ENCODE measurements at regions not wholly inside any gene's neighbourhood (a gene's known extent, or its start where the extent isn't known, plus 50 kb on each side); places are given as distances from the start of the nearest gene placed in this dataset.

GRCh38 chr9:16082796-16083195 lies 530.0 kb downstream of the CCDC171 start:
- Histone ChIP-seq H3K4me3 (no peak overlapping the region), H3K27me3 (no peaks in the 10 kb centered on the region), H3K36me3 (no peaks in the 10 kb centered on the region), H3K4me1 (no peaks in the 10 kb centered on the region), H3K27ac (no peak overlapping the region), H3K9me3 (peaks cover 0 to 6% of the 10 kb centered on the region in 2 donors)
- ATAC-seq (no peak), DNase-seq (no peak)
- intact Hi-C loops (cut with DNase I) = no loop called here
- TF ChIP-seq, protein P1, sequence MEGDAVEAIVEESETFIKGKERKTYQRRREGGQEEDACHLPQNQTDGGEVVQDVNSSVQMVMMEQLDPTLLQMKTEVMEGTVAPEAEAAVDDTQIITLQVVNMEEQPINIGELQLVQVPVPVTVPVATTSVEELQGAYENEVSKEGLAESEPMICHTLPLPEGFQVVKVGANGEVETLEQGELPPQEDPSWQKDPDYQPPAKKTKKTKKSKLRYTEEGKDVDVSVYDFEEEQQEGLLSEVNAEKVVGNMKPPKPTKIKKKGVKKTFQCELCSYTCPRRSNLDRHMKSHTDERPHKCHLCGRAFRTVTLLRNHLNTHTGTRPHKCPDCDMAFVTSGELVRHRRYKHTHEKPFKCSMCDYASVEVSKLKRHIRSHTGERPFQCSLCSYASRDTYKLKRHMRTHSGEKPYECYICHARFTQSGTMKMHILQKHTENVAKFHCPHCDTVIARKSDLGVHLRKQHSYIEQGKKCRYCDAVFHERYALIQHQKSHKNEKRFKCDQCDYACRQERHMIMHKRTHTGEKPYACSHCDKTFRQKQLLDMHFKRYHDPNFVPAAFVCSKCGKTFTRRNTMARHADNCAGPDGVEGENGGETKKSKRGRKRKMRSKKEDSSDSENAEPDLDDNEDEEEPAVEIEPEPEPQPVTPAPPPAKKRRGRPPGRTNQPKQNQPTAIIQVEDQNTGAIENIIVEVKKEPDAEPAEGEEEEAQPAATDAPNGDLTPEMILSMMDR (IDR thresholded peaks at IDR 0.05) = no peak

- H3K4me1 ChIP-seq = no peaks in the 10 kb centered on the region
- intact Hi-C loops (cut with DNase I) = no loop called here
- H3K36me3 ChIP-seq = no peaks in the 10 kb centered on the region
- DNase-seq (no peak), ATAC-seq (peak; percentile 48)
- no peak overlapping the region for H3K27ac ChIP-seq
- H3K27me3 ChIP-seq = no peaks in the 10 kb centered on the region
- no peak overlapping the region for H3K4me3 ChIP-seq
- TF ChIP-seq, protein P1 (IDR thresholded peaks at IDR 0.05) = no peak
- H3K9me3 ChIP-seq = peaks cover 0 to 6% of the 10 kb centered on the region in 2 donors
Measured at GRCh38 chr9:16085167-16085726, 532.4 kb downstream of the CCDC171 start.

DNA sequence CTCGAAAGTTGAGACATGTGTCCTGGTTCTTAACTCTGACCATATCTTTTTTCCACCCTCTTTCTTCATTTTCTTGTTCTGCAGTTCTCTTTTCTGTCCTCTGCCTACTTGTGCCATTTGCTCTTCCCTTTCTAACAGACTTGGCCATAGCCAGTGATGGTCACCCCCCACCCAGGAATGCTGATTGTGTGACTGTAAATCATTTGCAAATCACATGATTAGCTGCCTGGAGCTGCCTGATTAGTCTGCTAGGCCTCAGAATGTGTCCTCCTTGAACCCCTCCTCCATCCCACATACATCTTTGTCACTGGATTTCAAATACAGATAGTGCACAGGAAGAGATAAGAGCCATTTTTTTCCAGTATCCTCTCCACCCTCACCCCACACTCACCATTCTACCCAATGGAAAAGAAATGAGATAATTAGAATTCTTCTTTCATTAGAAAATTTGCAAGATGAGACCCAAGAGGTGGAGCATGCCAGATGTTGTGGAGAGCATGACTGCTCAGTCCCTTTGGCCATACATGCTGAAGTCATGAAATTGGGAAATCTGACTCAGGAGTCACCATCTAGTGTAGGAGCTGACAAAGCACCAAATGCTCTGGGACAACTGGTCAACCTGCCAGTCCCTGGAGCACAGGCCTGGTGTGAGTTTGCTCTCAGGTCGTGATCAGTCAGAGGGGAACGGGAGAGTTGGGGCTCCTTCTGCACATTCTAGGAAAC lies 538.2 kb downstream of the CCDC171 start:
- TF ChIP-seq, protein P1 (IDR thresholded peaks at IDR 0.05) = no peak
- ATAC-seq (no peak), DNase-seq (no peak)
- Histone ChIP-seq H3K36me3 (no peaks in the 10 kb centered on the region), H3K27me3 (no peaks in the 10 kb centered on the region), H3K27ac (no peak overlapping the region), H3K4me3 (no peak overlapping the region), H3K9me3 (peaks cover 0 to 6% of the 10 kb centered on the region in 2 donors), H3K4me1 (no peaks in the 10 kb centered on the region)
- intact Hi-C loops (cut with DNase I) = no loop called here

DNA sequence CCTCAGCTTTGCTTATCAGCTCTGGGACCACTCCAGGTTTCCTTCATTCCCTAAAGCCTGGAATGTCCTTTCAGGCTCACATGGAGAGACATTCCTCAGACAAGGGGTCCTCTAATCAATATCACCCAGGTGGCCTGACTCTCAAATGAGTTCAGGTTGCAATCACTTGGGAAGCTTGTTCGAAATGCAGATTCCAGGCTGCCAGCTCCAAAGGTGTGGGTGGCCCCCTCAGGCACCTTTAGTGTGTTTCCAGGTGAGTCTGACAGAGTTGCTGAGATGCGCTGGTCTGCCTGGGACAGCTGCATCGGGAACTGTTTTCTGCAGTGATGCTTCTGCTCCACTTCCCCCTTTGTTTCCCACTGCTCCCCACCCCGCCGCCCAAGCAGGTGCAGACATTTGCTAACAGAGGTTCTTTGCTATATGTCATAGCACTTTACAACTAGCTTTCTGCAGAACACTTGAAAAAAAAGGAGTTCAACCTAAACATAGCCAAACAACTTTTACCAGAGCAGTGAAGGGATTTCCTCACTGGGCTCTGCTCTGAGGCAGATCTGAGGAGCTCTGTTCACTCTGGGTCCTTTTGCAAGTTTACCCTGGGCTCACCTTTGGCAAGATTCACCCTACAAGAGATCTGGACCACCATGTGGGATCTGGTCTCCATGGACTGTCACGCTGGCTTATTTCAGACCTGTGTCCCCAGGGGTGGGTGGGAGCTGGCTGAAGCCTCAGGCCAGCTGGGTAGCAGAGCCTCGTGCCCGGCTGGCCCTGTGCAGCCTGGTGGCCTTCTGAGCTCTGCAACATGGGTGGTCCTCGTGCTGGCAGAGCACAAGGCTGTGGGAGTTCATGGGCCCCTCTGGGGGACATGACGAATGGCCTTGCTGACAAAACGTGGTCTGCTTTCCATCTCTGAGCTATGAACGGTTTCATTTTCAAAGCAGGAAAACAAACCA lies 539.6 kb downstream of the CCDC171 start:
- no peak overlapping the region for H3K27ac ChIP-seq
- H3K9me3 ChIP-seq = no peaks in the 10 kb centered on the region
- H3K4me1 ChIP-seq = no peaks in the 10 kb centered on the region
- H3K27me3 ChIP-seq = no peaks in the 10 kb centered on the region
- intact Hi-C loops (cut with DNase I) = no loop called here
- TF ChIP-seq, protein P1 (IDR thresholded peaks at IDR 0.05) = no peak
- no peak overlapping the region for H3K4me3 ChIP-seq
- peak in 1 of 4 donors; percentile 39 for DNase-seq
- H3K36me3 ChIP-seq = no peaks in the 10 kb centered on the region
- no peak for ATAC-seq

- TF ChIP-seq, protein P1 (IDR thresholded peaks at IDR 0.05) = no peak
- H3K27me3 ChIP-seq = no peaks in the 10 kb centered on the region
- H3K4me3 ChIP-seq = no peak overlapping the region
- no peak overlapping the region for H3K27ac ChIP-seq
- DNase-seq = no peak
- no peaks in the 10 kb centered on the region for H3K9me3 ChIP-seq
- no peak for ATAC-seq
- H3K4me1 ChIP-seq = no peaks in the 10 kb centered on the region
- no peaks in the 10 kb centered on the region for H3K36me3 ChIP-seq
- intact Hi-C loops (cut with DNase I) = no loop called here
Measured at GRCh38 chr9:16098306-16098705, 545.5 kb downstream of the CCDC171 start.

Measured in left lung (tissue), 4 donors.